ENCODE measurements at regions not wholly inside any gene's neighbourhood (a gene's known extent, or its start where the extent isn't known, plus 50 kb on each side); places are given as distances from the start of the nearest gene placed in this dataset.

- peaks cover 1% of the 10 kb centered on the region for H3K27me3 Mint-ChIP-seq (ENCODE audit: unreplicated experiment)
- H3K36me3 Mint-ChIP-seq (ENCODE audit: low read depth, unreplicated experiment) = no peaks in the 10 kb centered on the region
- TF ChIP-seq, protein P1, sequence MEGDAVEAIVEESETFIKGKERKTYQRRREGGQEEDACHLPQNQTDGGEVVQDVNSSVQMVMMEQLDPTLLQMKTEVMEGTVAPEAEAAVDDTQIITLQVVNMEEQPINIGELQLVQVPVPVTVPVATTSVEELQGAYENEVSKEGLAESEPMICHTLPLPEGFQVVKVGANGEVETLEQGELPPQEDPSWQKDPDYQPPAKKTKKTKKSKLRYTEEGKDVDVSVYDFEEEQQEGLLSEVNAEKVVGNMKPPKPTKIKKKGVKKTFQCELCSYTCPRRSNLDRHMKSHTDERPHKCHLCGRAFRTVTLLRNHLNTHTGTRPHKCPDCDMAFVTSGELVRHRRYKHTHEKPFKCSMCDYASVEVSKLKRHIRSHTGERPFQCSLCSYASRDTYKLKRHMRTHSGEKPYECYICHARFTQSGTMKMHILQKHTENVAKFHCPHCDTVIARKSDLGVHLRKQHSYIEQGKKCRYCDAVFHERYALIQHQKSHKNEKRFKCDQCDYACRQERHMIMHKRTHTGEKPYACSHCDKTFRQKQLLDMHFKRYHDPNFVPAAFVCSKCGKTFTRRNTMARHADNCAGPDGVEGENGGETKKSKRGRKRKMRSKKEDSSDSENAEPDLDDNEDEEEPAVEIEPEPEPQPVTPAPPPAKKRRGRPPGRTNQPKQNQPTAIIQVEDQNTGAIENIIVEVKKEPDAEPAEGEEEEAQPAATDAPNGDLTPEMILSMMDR (IDR thresholded peaks at IDR 0.05; ENCODE audit: unreplicated experiment) = no peak
- H3K4me3 Mint-ChIP-seq (ENCODE audit: unreplicated experiment) = no peak overlapping the region
- H3K4me1 Mint-ChIP-seq (ENCODE audit: unreplicated experiment) = no peaks in the 10 kb centered on the region
- H3K9me3 Mint-ChIP-seq (ENCODE audit: unreplicated experiment) = no peaks in the 10 kb centered on the region
- DNase-seq (ENCODE audit: low spot score) = no peak
- no peak overlapping the region for H3K27ac Mint-ChIP-seq (ENCODE audit: unreplicated experiment)
Measured at GRCh38 chr14:97306760-97307246, 509.6 kb downstream of the VRK1 start.

DNA sequence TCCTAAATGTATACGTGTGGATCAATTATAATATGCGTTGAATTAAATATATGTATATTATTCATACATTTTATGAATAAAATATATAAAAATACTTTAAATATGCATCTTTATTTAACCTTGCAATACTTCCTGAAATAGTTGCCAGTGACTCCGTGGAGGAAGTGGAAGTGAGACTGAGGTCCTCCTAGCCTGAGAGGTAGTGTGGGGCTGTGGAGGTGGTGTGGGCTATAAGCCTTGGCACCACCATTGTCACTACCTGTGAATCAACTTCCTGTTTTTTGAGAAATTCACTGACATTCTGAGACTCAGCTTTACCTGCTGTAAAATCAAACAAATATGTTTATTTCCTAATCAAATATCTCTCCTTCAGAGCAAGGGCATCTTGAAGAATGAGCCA lies 514.2 kb downstream of the VRK1 start:
- Mint-ChIP-seq H3K27me3 (ENCODE audit: unreplicated experiment) (peaks cover 1% of the 10 kb centered on the region), H3K4me1 (ENCODE audit: unreplicated experiment) (no peaks in the 10 kb centered on the region), H3K4me3 (ENCODE audit: unreplicated experiment) (no peak overlapping the region), H3K27ac (ENCODE audit: unreplicated experiment) (no peak overlapping the region), H3K9me3 (ENCODE audit: unreplicated experiment) (no peaks in the 10 kb centered on the region), H3K36me3 (ENCODE audit: low read depth, unreplicated experiment) (no peaks in the 10 kb centered on the region)
- TF ChIP-seq, protein P1 (IDR thresholded peaks at IDR 0.05; ENCODE audit: unreplicated experiment) = no peak
- DNase-seq (ENCODE audit: low spot score) = no peak

GRCh38 chr14:97312910-97313309 lies 515.7 kb downstream of the VRK1 start:
- TF ChIP-seq, protein P1 (IDR thresholded peaks at IDR 0.05; ENCODE audit: unreplicated experiment) = no peak
- no peaks in the 10 kb centered on the region for H3K27me3 Mint-ChIP-seq (ENCODE audit: unreplicated experiment)
- no peak overlapping the region for H3K27ac Mint-ChIP-seq (ENCODE audit: unreplicated experiment)
- DNase-seq (ENCODE audit: low spot score) = no peak
- H3K4me1 Mint-ChIP-seq (ENCODE audit: unreplicated experiment) = no peaks in the 10 kb centered on the region
- H3K36me3 Mint-ChIP-seq (ENCODE audit: low read depth, unreplicated experiment) = no peaks in the 10 kb centered on the region
- no peak overlapping the region for H3K4me3 Mint-ChIP-seq (ENCODE audit: unreplicated experiment)
- no peaks in the 10 kb centered on the region for H3K9me3 Mint-ChIP-seq (ENCODE audit: unreplicated experiment)

- Mint-ChIP-seq H3K4me3 (ENCODE audit: unreplicated experiment) (no peak overlapping the region), H3K27me3 (ENCODE audit: unreplicated experiment) (no peaks in the 10 kb centered on the region), H3K27ac (ENCODE audit: unreplicated experiment) (no peak overlapping the region), H3K4me1 (ENCODE audit: unreplicated experiment) (no peaks in the 10 kb centered on the region), H3K9me3 (ENCODE audit: unreplicated experiment) (no peaks in the 10 kb centered on the region), H3K36me3 (ENCODE audit: low read depth, unreplicated experiment) (no peaks in the 10 kb centered on the region)
- no peak for DNase-seq (ENCODE audit: low spot score)
- TF ChIP-seq, protein P1 (IDR thresholded peaks at IDR 0.05; ENCODE audit: unreplicated experiment) = no peak
Measured at GRCh38 chr14:97315790-97316189, 518.6 kb downstream of the VRK1 start.

DNA sequence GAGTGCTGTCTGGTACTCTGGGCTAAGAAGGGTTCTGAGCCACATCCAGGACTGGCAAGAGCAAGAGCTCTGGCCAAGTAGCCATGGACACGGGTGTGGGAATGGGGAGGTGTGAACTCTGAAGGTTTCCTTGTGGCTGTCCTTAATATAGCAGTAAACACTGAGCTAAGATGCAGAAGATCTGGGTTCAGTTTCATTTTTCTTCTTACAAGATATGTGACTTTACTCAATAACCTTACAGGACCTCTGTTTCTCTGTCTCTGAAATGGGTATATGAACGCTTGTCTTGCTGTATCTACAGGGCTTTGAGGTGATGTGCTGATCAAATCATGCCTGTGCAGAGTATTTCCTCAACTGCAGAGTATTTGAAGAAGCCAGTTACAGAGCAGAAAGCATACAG lies 521.2 kb downstream of the VRK1 start:
- Mint-ChIP-seq H3K4me1 (ENCODE audit: unreplicated experiment) (no peaks in the 10 kb centered on the region), H3K4me3 (ENCODE audit: unreplicated experiment) (no peak overlapping the region)
- TF ChIP-seq, protein P1 (IDR thresholded peaks at IDR 0.05; ENCODE audit: unreplicated experiment) = no peak

More for the DNA sequence above, 521.2 kb downstream of the VRK1 start:
- Mint-ChIP-seq H3K9me3 (ENCODE audit: unreplicated experiment) (no peaks in the 10 kb centered on the region), H3K36me3 (ENCODE audit: low read depth, unreplicated experiment) (no peaks in the 10 kb centered on the region), H3K27ac (ENCODE audit: unreplicated experiment) (no peak overlapping the region), H3K27me3 (ENCODE audit: unreplicated experiment) (no peaks in the 10 kb centered on the region)
- DNase-seq (ENCODE audit: low spot score) = no peak
